Upper lobe of left lung (tissue), 6 donors: ENCODE measurements at regions not wholly inside any gene's neighbourhood (a gene's known extent, or its start where the extent isn't known, plus 50 kb on each side); places are given as distances from the start of the nearest gene placed in this dataset.

Experiments used
- ATAC-seq, 2 donors: fragments of 200-7000 bp; cut with Tn5 transposase; one replicate each; pipeline ENCODE4 v1.9.1; 2022; ENCODE audit warnings: mild to moderate bottlenecking in 2 of 2, moderate library complexity in 2 of 2; ENCODE audit not compliant: low FRiP score in 2 of 2
- DNase-seq, 2 donors: peaks; one replicate each; pipeline ENCODE4 v3.0.0-alpha.2; 2019 to 2020
- H3K27ac ChIP-seq, 4 donors: fragments of 200-600 bp; sonication (generic); one replicate each; pipeline ENCODE4 v1.5.1; 2016 to 2019
- H3K27me3 ChIP-seq, 4 donors: fragments of 200-600 bp; sonication (generic); one replicate each; pipeline ENCODE4 v1.5.1; 2017 to 2019
- H3K36me3 ChIP-seq, 4 donors: fragments of 200-600 bp; sonication (generic); one replicate each; pipeline ENCODE4 v1.5.1; 2016 to 2019
- H3K4me1 ChIP-seq, 4 donors: fragments of 200-600 bp; sonication (generic); one replicate each; pipeline ENCODE4 v1.5.1; 2018 to 2019
- H3K4me3 ChIP-seq, 4 donors: fragments of 200-600 bp; sonication (generic); one replicate each; pipeline ENCODE4 v1.5.1; 2017 to 2019; ENCODE audit warnings: mild to moderate bottlenecking in 2 of 4, moderate library complexity in 1 of 4
- H3K9me3 ChIP-seq, 4 donors: fragments of 200-600 bp; sonication (generic); one replicate each; pipeline ENCODE4 v1.5.1; 2018 to 2019
- CTCF ChIP-seq, 6 experiments: fragments of 450-650 bp in 4 of 6; fragments of 200-600 bp in 2 of 6; sonication (generic) in 2 of 6; IDR thresholded peaks; one replicate each; pipeline ENCODE4 v1.5.1; 2016 to 2019; ENCODE audit warnings: antibody characterized with exemption in 6 of 6
- EP300 ChIP-seq, 4 donors: sonication (generic); formaldehyde crosslinking; IDR thresholded peaks; one replicate each; pipeline ENCODE4 v1.5.1; 2017; ENCODE audit warnings: antibody characterized with exemption in 4 of 4, control low read depth in 2 of 4
- POLR2A ChIP-seq, 4 donors: fragments of 450-650 bp; IDR thresholded peaks; one replicate each; pipeline ENCODE4 v1.5.1; 2016 to 2017; ENCODE audit warnings: antibody characterized with exemption in 4 of 4, mild to moderate bottlenecking in 2 of 4
- POLR2AphosphoS5 ChIP-seq, 2 donors: sonication (generic); formaldehyde crosslinking; IDR thresholded peaks; one replicate each; pipeline ENCODE4 v1.5.1; 2017; ENCODE audit warnings: antibody characterized with exemption in 2 of 2
- WGBS, 2 donors: methylation state at CpG; one replicate each; pipeline ENCODE4 v1.1.5; 2017 to 2018; 5-methylcytosine and 5-hydroxymethylcytosine counted together
- donor health status: DM: no; HTN: no; CAD: no; lungs with moderate emphysema.
- donor health status: DM: no; HTN: yes; CAD: no; lungs with severe emphysema.

GRCh38 chr10:22837351-22837750, 90.5 kb upstream of the ARMC3 start:
- 75 to 76% methylated on average over 7 of the region's 7 CpGs for whole genome bisulfite sequencing, 2 donors

GRCh38 chr10:22834471-22834870, 93.4 kb upstream of the ARMC3 start:
- no peak for ATAC-seq

More at GRCh38 chr10:22837351-22837750, 90.5 kb upstream of the ARMC3 start:
- H3K9me3 ChIP-seq = no peaks in the 10 kb centered on the region
- TF ChIP-seq POLR2A (IDR thresholded peaks at IDR 0.05) = no peak
- TF ChIP-seq EP300 (IDR thresholded peaks at IDR 0.05) = no peak
- no peak for TF ChIP-seq CTCF (IDR thresholded peaks at IDR 0.05)
- TF ChIP-seq POLR2AphosphoS5 (IDR thresholded peaks at IDR 0.05) = no peak
- ATAC-seq (no peak), DNase-seq (no peak)
- no peaks in the 10 kb centered on the region for H3K4me1 ChIP-seq
- H3K4me3 ChIP-seq = no peak overlapping the region
- H3K27ac ChIP-seq = no peak overlapping the region
- no peaks in the 10 kb centered on the region for H3K36me3 ChIP-seq
- no peaks in the 10 kb centered on the region for H3K27me3 ChIP-seq

GRCh38 chr10:22833781-22834180, 94.1 kb upstream of the ARMC3 start:
- no peak overlapping the region for H3K4me3 ChIP-seq
- no peaks in the 10 kb centered on the region for H3K27me3 ChIP-seq
- ATAC-seq (no peak), DNase-seq (no peak)
- WGBS, 2 donors = 81 to 86% methylated on average over 1 of the region's 1 CpG
- H3K9me3 ChIP-seq = no peaks in the 10 kb centered on the region
- no peak overlapping the region for H3K27ac ChIP-seq
- TF ChIP-seq CTCF (IDR thresholded peaks at IDR 0.05) = no peak
- H3K4me1 ChIP-seq = no peaks in the 10 kb centered on the region
- H3K36me3 ChIP-seq = no peaks in the 10 kb centered on the region

More at GRCh38 chr10:22834471-22834870, 93.4 kb upstream of the ARMC3 start:
- 90 to 94% methylated on average over 3 of the region's 3 CpGs for WGBS, 2 donors
- Histone ChIP-seq H3K9me3 (no peaks in the 10 kb centered on the region), H3K27ac (no peak overlapping the region), H3K36me3 (no peaks in the 10 kb centered on the region), H3K4me1 (no peaks in the 10 kb centered on the region), H3K27me3 (no peaks in the 10 kb centered on the region), H3K4me3 (no peak overlapping the region)
- DNase-seq = no peak
- TF ChIP-seq POLR2A (IDR thresholded peaks at IDR 0.05) = no peak
- no peak for TF ChIP-seq POLR2AphosphoS5 (IDR thresholded peaks at IDR 0.05)
- TF ChIP-seq EP300 (IDR thresholded peaks at IDR 0.05) = no peak
- no peak for TF ChIP-seq CTCF (IDR thresholded peaks at IDR 0.05)

- Histone ChIP-seq H3K27ac (no peak overlapping the region), H3K9me3 (no peaks in the 10 kb centered on the region), H3K4me1 (peaks cover 0 to 3% (median 0%) of the 10 kb centered on the region in 4 donors), H3K27me3 (no peaks in the 10 kb centered on the region), H3K36me3 (no peaks in the 10 kb centered on the region), H3K4me3 (no peak overlapping the region)
- TF ChIP-seq CTCF (IDR thresholded peaks at IDR 0.05) (no peak), POLR2AphosphoS5 (IDR thresholded peaks at IDR 0.05) (no peak), POLR2A (IDR thresholded peaks at IDR 0.05) (no peak), EP300 (IDR thresholded peaks at IDR 0.05) (no peak)
- ATAC-seq = no peak
- DNase-seq = no peak
- WGBS, 2 donors = 86 to 91% methylated on average over 5 of the region's 5 CpGs
These were observed 94.5 kb upstream of the ARMC3 start for GRCh38 chr10:22833353-22833752.

GRCh38 chr10:22832851-22833250, 95.0 kb upstream of the ARMC3 start:
- Histone ChIP-seq H3K9me3 (no peaks in the 10 kb centered on the region), H3K27me3 (no peaks in the 10 kb centered on the region), H3K36me3 (no peaks in the 10 kb centered on the region), H3K27ac (no peak overlapping the region), H3K4me1 (peaks cover 0 to 5% (median 0%) of the 10 kb centered on the region in 4 donors), H3K4me3 (no peak overlapping the region)
- DNase-seq = no peak
- no peak for ATAC-seq
- 97% methylated on average over 2 of the region's 2 CpGs for WGBS, 2 donors
- no peak for TF ChIP-seq POLR2A (IDR thresholded peaks at IDR 0.05)
- no peak for TF ChIP-seq EP300 (IDR thresholded peaks at IDR 0.05)
- no peak for TF ChIP-seq POLR2AphosphoS5 (IDR thresholded peaks at IDR 0.05)
- TF ChIP-seq CTCF (IDR thresholded peaks at IDR 0.05) = no peak
